Caco-2 (cell line): ENCODE measurements at regions not wholly inside any gene's neighbourhood (a gene's known extent, or its start where the extent isn't known, plus 50 kb on each side); places are given as distances from the start of the nearest gene placed in this dataset.

Experiments used
- BruUV-seq: library from RNA; stranded (reverse); fragments of 400-500 nt; replicated peaks from 2 replicates; lab custom pipeline; 2021; lab: Mats Ljungman, UMichigan
- CTCF ChIA-PET: fragments of 300-600 bp; sonication (Branson Sonifier 250); formaldehyde crosslinking; loops from one replicate; lab custom pipeline; 2022; ENCODE audit warnings: antibody characterized with exemption; lab: Charles Lee
- POLR2A ChIA-PET: fragments of 300-600 bp; sonication (Branson Sonifier 250); formaldehyde crosslinking; loops from one replicate; lab custom pipeline; 2022; ENCODE audit warnings: antibody characterized with exemption; lab: Charles Lee
- DNase-seq, 2 experiments: peaks; one replicate each; pipeline versions ENCODE4 v3.0.0 to v3.0.0-alpha.2; 2020 to 2022
- H3K27me3 ChIP-seq: replicated peaks from 2 replicates; pipeline ENCODE4 v1.6.0; 2011; ENCODE audit warnings: low read length; ENCODE audit not compliant: control insufficient read depth, insufficient read depth
- H3K36me3 ChIP-seq: 2 replicates; pipeline ENCODE4 v1.5.1; 2011; ENCODE audit warnings: low read length; ENCODE audit not compliant: control insufficient read depth, insufficient read depth
- H3K4me1 ChIP-seq: fragments of 250-450 bp; sonication (Bioruptor Pico); 2 replicates; pipeline ENCODE4 v1.5.1; 2020; ENCODE audit warnings: mild to moderate bottlenecking
- H3K4me3 ChIP-seq: 2 replicates; pipeline ENCODE4 v1.5.1; 2011; ENCODE audit warnings: low read depth, mild to moderate bottlenecking, control low read depth, low read length
- H3K9me3 ChIP-seq: fragments of 250-450 bp; sonication (Bioruptor Pico); 2 replicates; pipeline ENCODE4 v1.5.1; 2020; ENCODE audit warnings: mild to moderate bottlenecking, moderate library complexity
- H3K27ac Mint-ChIP-seq: one replicate; pipeline ENCODE4 v1.8.0; 2022; ENCODE audit warnings: mixed read lengths; ENCODE audit not compliant: unreplicated experiment
- H3K27me3 Mint-ChIP-seq: one replicate; pipeline ENCODE4 v1.8.0; 2022; ENCODE audit warnings: mixed read lengths; ENCODE audit not compliant: insufficient read depth, unreplicated experiment
- H3K36me3 Mint-ChIP-seq: one replicate; pipeline ENCODE4 v1.8.0; 2022; ENCODE audit warnings: mild to moderate bottlenecking, mixed read lengths; ENCODE audit not compliant: insufficient read depth, unreplicated experiment
- H3K4me1 Mint-ChIP-seq: one replicate; pipeline ENCODE4 v1.8.0; 2022; ENCODE audit warnings: low read depth, mixed read lengths; ENCODE audit not compliant: unreplicated experiment
- H3K4me3 Mint-ChIP-seq: one replicate; pipeline ENCODE4 v1.8.0; 2022; ENCODE audit warnings: mild to moderate bottlenecking, moderate library complexity, mixed read lengths; ENCODE audit not compliant: unreplicated experiment
- H3K9me3 Mint-ChIP-seq: one replicate; pipeline ENCODE4 v1.8.0; 2022; ENCODE audit warnings: mixed read lengths; ENCODE audit not compliant: unreplicated experiment
- intact Hi-C: fragments of 100-400 bp; cut with micrococcal nuclease; formaldehyde crosslinking; loops from one replicate; pipeline ENCODE4 v1.10.0; 2022; ENCODE audit not compliant: unreplicated experiment
- TF ChIP-seq, protein P1 (sequence below), 2 experiments: fragments of 200-600 bp in 1 of 2; IDR thresholded peaks; 1 replicate in 1 of 2; 2 replicates in 1 of 2; pipeline versions ENCODE4 v1.5.1 to v1.8.0; 2011 to 2022; ENCODE audit warnings: antibody characterized with exemption in 1 of 2, control low read depth in 1 of 2, inconsistent platforms in 1 of 2, low read depth in 1 of 2, low read length in 1 of 2, mild to moderate bottlenecking in 1 of 2, moderate library complexity in 1 of 2; ENCODE audit not compliant: insufficient read depth in 1 of 2, severe bottlenecking in 1 of 2, unreplicated experiment in 1 of 2

DNA sequence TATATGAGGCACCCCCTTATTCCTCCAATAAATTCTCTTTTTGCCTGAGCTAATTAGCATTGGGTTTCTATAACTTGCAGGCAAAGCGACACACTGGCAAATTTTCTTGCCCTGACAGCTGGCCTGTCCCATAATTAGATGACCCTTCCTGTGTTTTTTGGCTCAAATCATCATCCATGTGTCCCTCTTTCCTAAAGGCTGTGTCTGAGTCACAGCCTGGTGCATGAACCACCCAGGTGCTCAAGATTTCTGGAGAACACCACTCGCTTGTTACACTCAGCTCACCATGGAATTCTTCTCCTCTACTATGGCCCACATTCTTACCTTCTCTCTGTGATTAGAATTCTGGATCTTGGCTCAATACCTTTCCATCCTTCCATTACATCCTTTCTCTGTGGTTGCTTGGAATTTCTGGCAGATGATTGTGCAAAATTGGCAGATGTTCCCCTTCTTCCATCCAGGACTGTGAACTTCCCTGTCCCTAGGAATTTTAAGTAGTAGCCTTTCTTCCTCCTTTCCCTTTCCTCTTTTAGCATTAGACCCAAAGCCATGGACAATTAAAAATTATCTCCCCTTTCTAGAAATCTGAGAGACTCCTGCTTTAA lies 116.0 kb upstream of the ANKRD1 start:
- Mint-ChIP-seq H3K36me3 (no peaks in the 10 kb centered on the region), H3K27ac (no peak overlapping the region), H3K4me1 (peaks cover 1% of the 10 kb centered on the region), H3K4me3 (no peak overlapping the region), H3K27me3 (peaks cover 12% of the 10 kb centered on the region), H3K9me3 (no peaks in the 10 kb centered on the region)
- CTCF ChIA-PET = no interaction called here
- no peak overlapping the region for H3K4me3 ChIP-seq
- TF ChIP-seq, protein P1, sequence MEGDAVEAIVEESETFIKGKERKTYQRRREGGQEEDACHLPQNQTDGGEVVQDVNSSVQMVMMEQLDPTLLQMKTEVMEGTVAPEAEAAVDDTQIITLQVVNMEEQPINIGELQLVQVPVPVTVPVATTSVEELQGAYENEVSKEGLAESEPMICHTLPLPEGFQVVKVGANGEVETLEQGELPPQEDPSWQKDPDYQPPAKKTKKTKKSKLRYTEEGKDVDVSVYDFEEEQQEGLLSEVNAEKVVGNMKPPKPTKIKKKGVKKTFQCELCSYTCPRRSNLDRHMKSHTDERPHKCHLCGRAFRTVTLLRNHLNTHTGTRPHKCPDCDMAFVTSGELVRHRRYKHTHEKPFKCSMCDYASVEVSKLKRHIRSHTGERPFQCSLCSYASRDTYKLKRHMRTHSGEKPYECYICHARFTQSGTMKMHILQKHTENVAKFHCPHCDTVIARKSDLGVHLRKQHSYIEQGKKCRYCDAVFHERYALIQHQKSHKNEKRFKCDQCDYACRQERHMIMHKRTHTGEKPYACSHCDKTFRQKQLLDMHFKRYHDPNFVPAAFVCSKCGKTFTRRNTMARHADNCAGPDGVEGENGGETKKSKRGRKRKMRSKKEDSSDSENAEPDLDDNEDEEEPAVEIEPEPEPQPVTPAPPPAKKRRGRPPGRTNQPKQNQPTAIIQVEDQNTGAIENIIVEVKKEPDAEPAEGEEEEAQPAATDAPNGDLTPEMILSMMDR (IDR thresholded peaks at IDR 0.05; ENCODE audit: insufficient read depth in 1 of 2, low read depth in 1 of 2, low read length in 1 of 2, severe bottlenecking in 1 of 2, unreplicated experiment in 1 of 2) = no peak
- H3K4me1 ChIP-seq = no peaks in the 10 kb centered on the region
- no peaks in the 10 kb centered on the region for H3K9me3 ChIP-seq
- intact Hi-C loops = no loop called here
- no TSS peak for BruUV-seq
- POLR2A ChIA-PET = no interaction called here
- DNase-seq = no peak
- no peaks in the 10 kb centered on the region for H3K36me3 ChIP-seq
- H3K27me3 ChIP-seq = no peaks in the 10 kb centered on the region

- Histone ChIP-seq H3K36me3 (no peaks in the 10 kb centered on the region), H3K4me1 (no peaks in the 10 kb centered on the region), H3K9me3 (no peaks in the 10 kb centered on the region), H3K4me3 (no peak overlapping the region), H3K27me3 (no peaks in the 10 kb centered on the region)
- CTCF ChIA-PET = interaction anchor here (1.2 kb wide), 1 partner anchor 127 kb away, joined by 3 read pairs; no protein-coding TSS in a partner anchor
- Mint-ChIP-seq H3K27ac (no peak overlapping the region), H3K4me1 (peaks cover 5% of the 10 kb centered on the region), H3K9me3 (no peaks in the 10 kb centered on the region), H3K36me3 (no peaks in the 10 kb centered on the region), H3K27me3 (peaks cover 17% of the 10 kb centered on the region), H3K4me3 (no peak overlapping the region)
- intact Hi-C loops = no loop called here
- POLR2A ChIA-PET = no interaction called here
- no peak for DNase-seq
- TF ChIP-seq, protein P1 (IDR thresholded peaks at IDR 0.05; ENCODE audit: insufficient read depth in 1 of 2, low read depth in 1 of 2, low read length in 1 of 2, severe bottlenecking in 1 of 2, unreplicated experiment in 1 of 2) = no peak
- BruUV-seq = no TSS peak
Measured at GRCh38 chr10:91038971-91039370, 118.1 kb upstream of the ANKRD1 start.

DNA sequence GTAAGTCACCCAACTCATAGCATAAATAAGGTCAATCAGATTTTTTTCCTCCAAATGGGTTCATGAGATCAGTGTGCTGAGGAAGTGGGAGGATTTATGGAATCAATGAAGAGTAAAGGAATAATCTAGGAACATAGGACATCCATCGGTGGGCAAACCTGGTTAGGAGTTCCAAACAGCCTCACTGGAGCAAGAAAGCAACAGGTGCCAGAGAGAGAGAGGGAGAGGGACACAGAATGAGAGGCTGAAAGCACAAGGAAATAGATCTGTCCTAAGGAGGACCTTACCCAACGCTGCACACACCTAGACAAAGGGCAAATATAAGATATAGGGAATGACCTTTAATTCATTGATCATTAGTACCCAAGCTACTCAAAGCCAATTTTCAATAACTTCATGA lies 119.5 kb upstream of the ANKRD1 start:
- ChIA-PET CTCF (no interaction called here), POLR2A (no interaction called here)
- H3K9me3 ChIP-seq = no peaks in the 10 kb centered on the region
- intact Hi-C loops = no loop called here
- BruUV-seq = no TSS peak
- no peaks in the 10 kb centered on the region for H3K36me3 Mint-ChIP-seq
- H3K9me3 Mint-ChIP-seq = no peaks in the 10 kb centered on the region
- H3K27me3 ChIP-seq = no peaks in the 10 kb centered on the region
- DNase-seq = no peak
- H3K36me3 ChIP-seq = no peaks in the 10 kb centered on the region
- H3K27ac Mint-ChIP-seq = no peak overlapping the region
- TF ChIP-seq, protein P1 (IDR thresholded peaks at IDR 0.05; ENCODE audit: insufficient read depth in 1 of 2, low read depth in 1 of 2, low read length in 1 of 2, severe bottlenecking in 1 of 2, unreplicated experiment in 1 of 2) = no peak
- H3K27me3 Mint-ChIP-seq = peaks cover 17% of the 10 kb centered on the region
- H3K4me1 ChIP-seq = no peaks in the 10 kb centered on the region
- peaks cover 5% of the 10 kb centered on the region for H3K4me1 Mint-ChIP-seq
- no peak overlapping the region for H3K4me3 Mint-ChIP-seq
- no peak overlapping the region for H3K4me3 ChIP-seq
